Endothelial cell of umbilical vein (primary cell): ENCODE measurements at regions not wholly inside any gene's neighbourhood (a gene's known extent, or its start where the extent isn't known, plus 50 kb on each side); places are given as distances from the start of the nearest gene placed in this dataset.

Experiments
- BruUV-seq: library from RNA; stranded (reverse); fragments of 400-500 nt; replicated peaks from 2 replicates; lab custom pipeline; 2021; lab: Mats Ljungman, UMichigan
- CTCF ChIA-PET: fragments of 300-600, 350-600 bp; sonication (Branson Sonifier 250); formaldehyde crosslinking; loops from one replicate; lab custom pipeline; 2021; ENCODE audit warnings: antibody characterized with exemption, inconsistent platforms; lab: Charles Lee
- POLR2A ChIA-PET: fragments of 300-600, 350-600 bp; sonication (Branson Sonifier 250); formaldehyde crosslinking; loops from one replicate; lab custom pipeline; 2021; ENCODE audit warnings: antibody characterized with exemption, inconsistent platforms; lab: Charles Lee
- DNase-seq: peaks from one replicate; pipeline ENCODE4 v3.0.0-alpha.2; 2011; ENCODE audit warnings: low read depth, low spot score
- FAIRE-seq: peaks from 2 replicates; lab custom pipeline; 2011; peaks lifted over from hg19 to GRCh38; lab: Jason Lieb, UNC
- H2AFZ ChIP-seq: 2 replicates; pipeline ENCODE4 v1.6.0; 2012; ENCODE audit warnings: low read depth, low read length, control low read depth, inconsistent platforms
- H3K27ac ChIP-seq: 2 replicates; pipeline ENCODE4 v1.5.1; 2011; ENCODE audit warnings: low read depth, mild to moderate bottlenecking, control low read depth, low read length, moderate library complexity; ENCODE audit not compliant: insufficient read depth
- H3K27me3 ChIP-seq, 2 experiments: 2 replicates each; pipeline versions ENCODE4 v1.6.0 to v1.6.1; 2011; ENCODE audit warnings: low read length in 2 of 2, mixed read lengths in 1 of 2; ENCODE audit not compliant: control insufficient read depth in 2 of 2, insufficient read depth in 2 of 2
- H3K36me3 ChIP-seq, 2 experiments: 2 replicates in 1 of 2; 3 replicates in 1 of 2; pipeline ENCODE4 v1.5.1; 2011; ENCODE audit warnings: low read length in 2 of 2, mild to moderate bottlenecking in 1 of 2, moderate library complexity in 1 of 2; ENCODE audit not compliant: control insufficient read depth in 2 of 2, insufficient read depth in 2 of 2; ENCODE audit errors: extremely low read depth in 1 of 2
- H3K4me1 ChIP-seq: 3 replicates; pipeline ENCODE4 v1.5.1; 2011; ENCODE audit warnings: mild to moderate bottlenecking, low read length; ENCODE audit not compliant: control insufficient read depth, insufficient read depth; ENCODE audit errors: extremely low read depth
- H3K4me2 ChIP-seq: 2 replicates; pipeline ENCODE4 v1.6.1; 2011; ENCODE audit warnings: low read length, control low read depth, mixed read lengths; ENCODE audit not compliant: insufficient read depth
- H3K4me3 ChIP-seq, 3 experiments: fragments of 200-600 bp in 1 of 3; sonication (generic), shearing (Covaris generic) in 1 of 3; replicated peaks in 1 of 3; 2 replicates each; pipeline ENCODE4 v1.5.1; 2011 to 2016; ENCODE audit warnings: control low read depth in 3 of 3, low read length in 3 of 3, mild to moderate bottlenecking in 2 of 3, inconsistent platforms in 1 of 3, low read depth in 1 of 3, moderate library complexity in 1 of 3; ENCODE audit not compliant: insufficient read depth in 1 of 3
- H3K79me2 ChIP-seq: 2 replicates; pipeline ENCODE4 v1.6.0; 2012; ENCODE audit warnings: low read length, inconsistent platforms; ENCODE audit not compliant: control insufficient read depth, insufficient read depth
- H3K9ac ChIP-seq: replicated peaks from 2 replicates; pipeline ENCODE3; 2011; ENCODE audit warnings: low read length, control low read depth; ENCODE audit not compliant: insufficient read depth; ENCODE audit errors: extremely low read depth
- H3K9me1 ChIP-seq: replicated peaks from 3 replicates; pipeline ENCODE4 v1.6.0; 2011; ENCODE audit warnings: mild to moderate bottlenecking, low read length; ENCODE audit not compliant: control insufficient read depth, insufficient read depth; ENCODE audit errors: extremely low read depth
- H3K9me3 ChIP-seq: replicated peaks from 2 replicates; pipeline ENCODE4 v1.5.1; 2012; ENCODE audit warnings: low read length, inconsistent platforms; ENCODE audit not compliant: control insufficient read depth, insufficient read depth
- H4K20me1 ChIP-seq: replicated peaks from 2 replicates; pipeline ENCODE3; 2011; ENCODE audit warnings: mild to moderate bottlenecking, low read length; ENCODE audit not compliant: control insufficient read depth, insufficient read depth; ENCODE audit errors: extremely low read depth
- CTCF ChIP-seq, 2 donors: IDR thresholded peaks; 1 replicate in 1 of 2; 2 replicates in 1 of 2; pipeline ENCODE4 v1.5.1; 2011; ENCODE audit warnings: low read length in 2 of 2, mild to moderate bottlenecking in 2 of 2, moderate library complexity in 2 of 2, control low read depth in 1 of 2, inconsistent platforms in 1 of 2, low read depth in 1 of 2; ENCODE audit not compliant: insufficient read depth in 1 of 2; ENCODE audit errors: extremely low read depth in 1 of 2
- GATA2 ChIP-seq: IDR thresholded peaks from 2 replicates; pipeline ENCODE4 v1.7.0; 2011; ENCODE audit warnings: low read depth, mild to moderate bottlenecking, moderate library complexity, mixed read lengths, low read length; ENCODE audit not compliant: insufficient read length, insufficient read depth
- MYC ChIP-seq: IDR thresholded peaks from one replicate; pipeline ENCODE4 v1.6.1; 2011; ENCODE audit warnings: mild to moderate bottlenecking, low read depth, low read length
- POLR2A ChIP-seq: IDR thresholded peaks from 2 replicates; pipeline ENCODE4 v1.6.1; 2012; ENCODE audit warnings: low read depth, mild to moderate bottlenecking, control low read depth, low read length
- dilution Hi-C: fragments of 300-500 bp; cut with MboI; formaldehyde crosslinking; loops from one replicate; pipeline ENCODE4 v1.15.0; 2019; ENCODE audit warnings: low sequenced_read_pairs; ENCODE audit not compliant: extremely low pct_ligation_motif_present
- intact Hi-C: fragments of 100-400 bp; cut with micrococcal nuclease; formaldehyde crosslinking; loops from one replicate; pipeline ENCODE4 v1.10.0; 2022
- TF ChIP-seq, protein P1 (sequence below): IDR thresholded peaks from 2 replicates; pipeline ENCODE4 v1.6.1; 2011; ENCODE audit not compliant: insufficient read depth, insufficient read length

DNA sequence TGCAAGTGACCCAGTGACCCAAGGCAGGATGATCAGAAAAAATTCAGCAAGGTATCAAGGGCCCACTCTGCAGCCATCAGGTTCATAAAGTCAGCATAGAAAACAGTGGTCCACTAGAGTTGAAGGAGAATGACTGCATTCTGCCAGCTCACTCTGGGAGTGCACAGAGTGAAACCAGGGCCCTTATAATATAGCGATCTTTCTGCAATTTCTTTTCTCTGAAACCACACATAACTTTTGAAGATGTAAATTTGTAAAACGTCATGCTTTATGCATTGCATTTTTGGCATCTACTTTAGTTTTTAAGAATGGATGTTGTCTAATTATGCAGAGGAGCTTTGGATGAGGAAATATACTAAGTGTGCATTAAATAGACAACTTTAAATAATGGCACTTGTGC, 225.0 kb upstream of the SMIM21 start:
- no peak for DNase-seq
- FAIRE-seq: no peak
- H3K4me3 ChIP-seq: no peak overlapping the region
- dilution Hi-C loops (no loop called here), intact Hi-C loops (no loop called here)
- BruUV-seq: no TSS peak
- no peaks in the 10 kb centered on the region for H3K27me3 ChIP-seq
- TF ChIP-seq CTCF (IDR thresholded peaks at IDR 0.05; ENCODE audit: extremely low read depth in 1 of 2, insufficient read depth in 1 of 2, low read depth in 1 of 2, low read length in 2 of 2): no peak
- H3K27ac ChIP-seq: no peak overlapping the region
- H3K9me3 ChIP-seq: peaks cover 2% of the 10 kb centered on the region
- CTCF ChIA-PET: no interaction called here
- no peak overlapping the region for H2AFZ ChIP-seq
- H3K4me2 ChIP-seq: no peak overlapping the region
- H3K79me2 ChIP-seq: no peaks in the 10 kb centered on the region
- H3K36me3 ChIP-seq: no peaks in the 10 kb centered on the region
- no peaks in the 10 kb centered on the region for H4K20me1 ChIP-seq
- POLR2A ChIA-PET: no interaction called here
- H3K9me1 ChIP-seq: no peaks in the 10 kb centered on the region
- no peak overlapping the region for H3K9ac ChIP-seq
- no peaks in the 10 kb centered on the region for H3K4me1 ChIP-seq

DNA sequence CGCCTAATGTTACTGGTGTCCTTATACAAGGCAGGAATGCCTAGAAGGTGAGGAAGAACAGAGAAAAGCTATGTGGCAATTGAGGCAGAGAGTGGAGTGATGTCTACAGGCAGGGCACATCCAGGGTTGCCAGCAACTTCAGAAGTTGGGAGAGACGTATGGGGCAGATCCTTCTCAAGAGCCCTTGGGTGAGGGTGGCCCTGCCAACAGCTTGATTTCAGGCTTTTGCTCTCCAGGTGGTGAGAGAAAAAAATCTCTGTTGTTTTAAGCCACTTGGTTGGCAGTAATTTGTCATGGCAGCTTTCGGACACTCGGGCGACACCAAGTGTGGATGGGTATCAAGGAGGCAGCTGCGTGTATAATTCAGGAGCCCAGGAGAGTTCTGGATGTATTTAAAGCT, 217.4 kb upstream of the SMIM21 start:
- Histone ChIP-seq H3K4me3 (no peak overlapping the region), H3K79me2 (no peaks in the 10 kb centered on the region), H3K9me1 (no peaks in the 10 kb centered on the region), H3K36me3 (no peaks in the 10 kb centered on the region), H4K20me1 (no peaks in the 10 kb centered on the region), H3K27ac (no peak overlapping the region), H3K4me2 (no peak overlapping the region), H2AFZ (no peak overlapping the region), H3K9me3 (peaks cover 6% of the 10 kb centered on the region), H3K9ac (no peak overlapping the region), H3K27me3 (no peaks in the 10 kb centered on the region), H3K4me1 (no peaks in the 10 kb centered on the region)
- TF ChIP-seq, protein P1, sequence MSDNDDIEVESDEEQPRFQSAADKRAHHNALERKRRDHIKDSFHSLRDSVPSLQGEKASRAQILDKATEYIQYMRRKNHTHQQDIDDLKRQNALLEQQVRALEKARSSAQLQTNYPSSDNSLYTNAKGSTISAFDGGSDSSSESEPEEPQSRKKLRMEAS: no peak
- TF ChIP-seq POLR2A (no peak), GATA2 (no peak), MYC (no peak)
- FAIRE-seq: no peak
- intact Hi-C loops: no loop called here
- ChIA-PET CTCF (no interaction called here), POLR2A (no interaction called here)
- no TSS peak for BruUV-seq
- dilution Hi-C loops: no loop called here
- no peak for DNase-seq
